ENCODE measurements at regions not wholly inside any gene's neighbourhood (a gene's known extent, or its start where the extent isn't known, plus 50 kb on each side); places are given as distances from the start of the nearest gene placed in this dataset.

GRCh38 chr9:100724886-100725285, 147.0 kb downstream of the CAVIN4 start:
- no peak for DNase-seq (ENCODE audit: low spot score in 2 of 2, unreplicated experiment in 2 of 2)
- H3K4me3 Mint-ChIP-seq = no peak overlapping the region
- H3K9me3 Mint-ChIP-seq = no peaks in the 10 kb centered on the region
- peaks cover under 1% of the 10 kb centered on the region for H3K27me3 Mint-ChIP-seq (ENCODE audit: low read depth)
- no peak overlapping the region for H3K27ac Mint-ChIP-seq
- H3K36me3 Mint-ChIP-seq = no peaks in the 10 kb centered on the region
- TF ChIP-seq CTCF (IDR thresholded peaks at IDR 0.05; ENCODE audit: unreplicated experiment) = no peak
- H3K4me1 Mint-ChIP-seq = peaks cover 19% of the 10 kb centered on the region

- peaks cover 19% of the 10 kb centered on the region for H3K4me1 Mint-ChIP-seq
- TF ChIP-seq CTCF (IDR thresholded peaks at IDR 0.05; ENCODE audit: unreplicated experiment) = no peak
- DNase-seq (ENCODE audit: low spot score in 2 of 2, unreplicated experiment in 2 of 2) = no peak
- H3K9me3 Mint-ChIP-seq = no peaks in the 10 kb centered on the region
- H3K27me3 Mint-ChIP-seq (ENCODE audit: low read depth) = no peaks in the 10 kb centered on the region
- no peak overlapping the region for H3K4me3 Mint-ChIP-seq
- no peaks in the 10 kb centered on the region for H3K36me3 Mint-ChIP-seq
- no peak overlapping the region for H3K27ac Mint-ChIP-seq
Observed at GRCh38 chr9:100725371-100725770, 147.5 kb downstream of the CAVIN4 start.

- no peak overlapping the region for H3K4me3 Mint-ChIP-seq
- H3K36me3 Mint-ChIP-seq = no peaks in the 10 kb centered on the region
- no peak for TF ChIP-seq CTCF (IDR thresholded peaks at IDR 0.05; ENCODE audit: unreplicated experiment)
- H3K27me3 Mint-ChIP-seq (ENCODE audit: low read depth) = no peaks in the 10 kb centered on the region
- H3K4me1 Mint-ChIP-seq = peaks cover 19% of the 10 kb centered on the region
- peaks cover 3% of the 10 kb centered on the region for H3K9me3 Mint-ChIP-seq
- H3K27ac Mint-ChIP-seq = no peak overlapping the region
- DNase-seq (ENCODE audit: low spot score in 2 of 2, unreplicated experiment in 2 of 2) = no peak
Observed at GRCh38 chr9:100729336-100729895, 151.5 kb downstream of the CAVIN4 start.

- H3K36me3 Mint-ChIP-seq = no peaks in the 10 kb centered on the region
- H3K4me3 Mint-ChIP-seq = no peak overlapping the region
- no peaks in the 10 kb centered on the region for H3K27me3 Mint-ChIP-seq (ENCODE audit: low read depth)
- H3K9me3 Mint-ChIP-seq = peaks cover 8% of the 10 kb centered on the region
- no peak overlapping the region for H3K27ac Mint-ChIP-seq
- no peak for TF ChIP-seq CTCF (IDR thresholded peaks at IDR 0.05; ENCODE audit: unreplicated experiment)
- H3K4me1 Mint-ChIP-seq = peaks cover 16% of the 10 kb centered on the region
- no peak for DNase-seq (ENCODE audit: low spot score in 2 of 2, unreplicated experiment in 2 of 2)
Observed at GRCh38 chr9:100730086-100730485, 152.2 kb downstream of the CAVIN4 start.

- Mint-ChIP-seq H3K27me3 (ENCODE audit: low read depth) (no peaks in the 10 kb centered on the region), H3K27ac (no peak overlapping the region), H3K36me3 (no peaks in the 10 kb centered on the region), H3K9me3 (peaks cover 12% of the 10 kb centered on the region), H3K4me1 (peaks cover 10% of the 10 kb centered on the region), H3K4me3 (no peak overlapping the region)
- DNase-seq (ENCODE audit: low spot score in 2 of 2, unreplicated experiment in 2 of 2) = no peak
- no peak for TF ChIP-seq CTCF (IDR thresholded peaks at IDR 0.05; ENCODE audit: unreplicated experiment)
Observed at GRCh38 chr9:100731038-100731556, 153.2 kb downstream of the CAVIN4 start.

GRCh38 chr9:100731557-100731956, 153.7 kb downstream of the CAVIN4 start:
- Mint-ChIP-seq H3K27ac (no peak overlapping the region), H3K4me3 (no peak overlapping the region), H3K9me3 (peaks cover 12% of the 10 kb centered on the region), H3K36me3 (no peaks in the 10 kb centered on the region), H3K4me1 (peaks cover 6% of the 10 kb centered on the region), H3K27me3 (ENCODE audit: low read depth) (no peaks in the 10 kb centered on the region)
- no peak for DNase-seq (ENCODE audit: low spot score in 2 of 2, unreplicated experiment in 2 of 2)
- TF ChIP-seq CTCF (IDR thresholded peaks at IDR 0.05; ENCODE audit: unreplicated experiment) = no peak

All from mesothelial cell of epicardium (in vitro differentiated cells).